CD8-positive, alpha-beta memory T cell (primary cell): ENCODE measurements at regions not wholly inside any gene's neighbourhood (a gene's known extent, or its start where the extent isn't known, plus 50 kb on each side); places are given as distances from the start of the nearest gene placed in this dataset.
A peak's percentile ranks its signal among the peaks of the same experiment; 100 is the strongest.

Experiments
- CTCF ChIA-PET: fragments of 350-600 bp; sonication (Branson Sonifier 250); formaldehyde crosslinking; loops from one replicate; lab custom pipeline; 2021; ENCODE audit warnings: antibody characterized with exemption; lab: Charles Lee
- POLR2A ChIA-PET: fragments of 350-600 bp; sonication (Branson Sonifier 250); formaldehyde crosslinking; loops from one replicate; lab custom pipeline; 2021; ENCODE audit warnings: antibody characterized with exemption; lab: Charles Lee
- DNase-seq, 5 donors: peaks; one replicate each; pipeline versions ENCODE4 v3.0.0 to v3.0.0-alpha.2; 2020 to 2022; ENCODE audit warnings: mixed read lengths in 1 of 5
- H3K27ac ChIP-seq: one replicate; pipeline ENCODE4 v1.7.0; 2013; ENCODE audit warnings: low read depth, mild to moderate bottlenecking, low read length, moderate library complexity
- H3K27me3 ChIP-seq: 2 replicates; pipeline ENCODE4 v1.7.0; 2013; ENCODE audit warnings: low read length, mild to moderate bottlenecking; ENCODE audit not compliant: insufficient read depth, poor library complexity, severe bottlenecking
- H3K36me3 ChIP-seq: 2 replicates; pipeline ENCODE4 v1.7.0; 2013; ENCODE audit warnings: mild to moderate bottlenecking, low read length, moderate library complexity; ENCODE audit not compliant: insufficient read depth
- H3K4me1 ChIP-seq: 2 replicates; pipeline ENCODE4 v1.7.0; 2013; ENCODE audit warnings: mild to moderate bottlenecking, low read length, moderate library complexity; ENCODE audit not compliant: insufficient read depth
- H3K4me3 ChIP-seq: 2 replicates; pipeline ENCODE4 v1.7.0; 2013; ENCODE audit warnings: mild to moderate bottlenecking, low read length
- H3K9me3 ChIP-seq: 2 replicates; pipeline ENCODE4 v1.7.0; 2013; ENCODE audit warnings: mild to moderate bottlenecking, low read length
- H3K27ac Mint-ChIP-seq, 8 donors: one replicate each; pipeline ENCODE4 v1.8.0; 2020 to 2021; ENCODE audit warnings: mixed read lengths in 8 of 8, mild to moderate bottlenecking in 6 of 8, inconsistent platforms in 3 of 8, moderate library complexity in 3 of 8
- H3K27me3 Mint-ChIP-seq, 2 donors: one replicate each; pipeline ENCODE4 v1.8.0; 2020 to 2021; ENCODE audit warnings: mixed read lengths in 2 of 2, mild to moderate bottlenecking in 1 of 2, moderate library complexity in 1 of 2
- H3K36me3 Mint-ChIP-seq, 3 donors: one replicate each; pipeline ENCODE4 v1.8.0; 2020 to 2021; ENCODE audit warnings: mixed read lengths in 3 of 3, inconsistent platforms in 1 of 3, mild to moderate bottlenecking in 1 of 3
- H3K4me1 Mint-ChIP-seq, 3 donors: one replicate each; pipeline ENCODE4 v1.8.0; 2020 to 2021; ENCODE audit warnings: mixed read lengths in 3 of 3, inconsistent platforms in 1 of 3, mild to moderate bottlenecking in 1 of 3
- H3K4me3 Mint-ChIP-seq, 7 donors: one replicate each; pipeline ENCODE4 v1.8.0; 2020 to 2021; ENCODE audit warnings: mixed read lengths in 7 of 7, mild to moderate bottlenecking in 6 of 7, moderate library complexity in 4 of 7, inconsistent platforms in 2 of 7
- H3K9me3 Mint-ChIP-seq, 5 donors: one replicate each; pipeline ENCODE4 v1.8.0; 2020 to 2022; ENCODE audit warnings: mixed read lengths in 5 of 5, mild to moderate bottlenecking in 3 of 5, moderate library complexity in 2 of 5, inconsistent platforms in 1 of 5

DNA sequence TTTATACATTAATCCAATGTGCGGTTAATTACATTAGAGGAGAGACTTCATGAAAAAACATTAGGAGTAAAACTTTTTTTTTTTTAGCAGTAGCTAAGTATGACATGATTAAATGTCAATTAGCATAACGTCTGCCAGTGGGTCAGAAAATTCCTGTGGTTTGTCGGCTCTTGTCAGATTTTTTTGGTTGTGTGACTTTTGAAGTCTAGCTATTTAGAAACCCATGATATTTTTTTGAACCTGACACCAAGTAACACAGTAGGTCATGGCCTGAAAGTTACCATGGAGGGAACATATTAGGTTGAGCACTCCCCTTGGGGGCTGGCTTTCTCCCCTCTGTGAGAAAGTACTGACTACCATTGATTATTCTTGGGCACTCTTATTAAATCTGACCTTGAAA is 84.8 kb upstream of the ALDH1A1 start:
- Mint-ChIP-seq H3K4me1 (no peaks in the 10 kb centered on the region), H3K36me3 (no peaks in the 10 kb centered on the region), H3K4me3 (no peak overlapping the region), H3K27me3 (peaks cover 1 to 56% of the 10 kb centered on the region in 2 donors), H3K27ac (no peak overlapping the region), H3K9me3 (no peaks in the 10 kb centered on the region)
- CTCF ChIA-PET, result interaction anchor here (0.7 to 1.7 kb wide), 2 partner anchors 15 to 16 kb away, joined by 3 to 4 read pairs; no protein-coding TSS in a partner anchor
- Histone ChIP-seq H3K36me3 (no peaks in the 10 kb centered on the region), H3K9me3 (no peaks in the 10 kb centered on the region), H3K4me3 (no peak overlapping the region), H3K27me3 (no peaks in the 10 kb centered on the region), H3K4me1 (no peaks in the 10 kb centered on the region), H3K27ac (no peak overlapping the region)
- DNase-seq, result no peak
- POLR2A ChIA-PET, result no interaction called here

DNA sequence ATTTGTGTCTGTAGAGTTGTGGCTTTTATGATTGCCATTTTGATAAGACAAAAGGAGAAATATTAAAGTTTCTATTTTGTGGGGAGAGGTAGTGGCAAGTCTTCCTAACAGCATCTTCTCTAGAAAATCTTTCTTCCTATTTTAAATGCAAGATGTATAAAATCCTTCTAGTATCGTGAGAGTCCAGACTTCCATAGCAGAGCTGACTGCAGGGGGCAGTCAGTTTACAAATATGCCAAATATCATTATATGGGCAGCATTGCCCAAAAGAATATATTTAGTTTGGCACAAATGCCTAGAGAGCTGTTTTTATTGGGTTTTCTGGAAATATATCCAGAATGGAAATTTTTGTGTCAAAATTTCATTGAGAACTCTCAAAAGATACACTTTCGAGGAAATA is 82.1 kb upstream of the ALDH1A1 start:
- Mint-ChIP-seq H3K4me1 (no peaks in the 10 kb centered on the region), H3K27ac (no peak overlapping the region), H3K9me3 (no peaks in the 10 kb centered on the region), H3K36me3 (no peaks in the 10 kb centered on the region), H3K27me3 (peaks cover 1 to 43% of the 10 kb centered on the region in 2 donors), H3K4me3 (no peak overlapping the region)
- H3K36me3 ChIP-seq, result no peaks in the 10 kb centered on the region
- no peaks in the 10 kb centered on the region for H3K4me1 ChIP-seq
- ChIA-PET POLR2A (no interaction called here), CTCF (no interaction called here)
- no peaks in the 10 kb centered on the region for H3K27me3 ChIP-seq
- DNase-seq, result no peak
- no peaks in the 10 kb centered on the region for H3K9me3 ChIP-seq
- no peak overlapping the region for H3K27ac ChIP-seq
- H3K4me3 ChIP-seq, result no peak overlapping the region

DNA sequence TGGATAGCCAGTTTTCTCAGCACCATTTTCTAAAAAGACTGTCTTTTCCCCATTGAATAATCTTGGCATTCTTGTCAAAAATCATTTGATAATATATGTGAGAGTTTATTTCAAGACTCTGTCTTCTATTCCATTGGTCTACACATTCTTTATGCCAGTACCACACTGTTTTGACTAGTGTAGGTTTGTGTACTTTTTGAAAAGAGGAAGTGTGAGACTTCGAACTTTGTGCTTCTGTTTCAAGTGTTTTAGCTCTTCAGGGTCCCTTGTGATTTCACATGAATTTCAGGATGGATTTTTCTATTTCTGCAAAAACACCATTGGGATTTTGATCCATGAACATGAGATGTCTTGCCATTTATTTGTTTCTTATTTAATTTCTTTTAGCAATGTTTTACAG is 78.5 kb upstream of the ALDH1A1 start:
- no peaks in the 10 kb centered on the region for H3K9me3 ChIP-seq
- ChIA-PET CTCF (no interaction called here), POLR2A (no interaction called here)
- Mint-ChIP-seq H3K4me1 (no peaks in the 10 kb centered on the region), H3K4me3 (no peak overlapping the region), H3K27ac (no peak overlapping the region), H3K36me3 (no peaks in the 10 kb centered on the region), H3K9me3 (no peaks in the 10 kb centered on the region), H3K27me3 (peaks cover 0 to 22% of the 10 kb centered on the region in 2 donors)
- no peak overlapping the region for H3K27ac ChIP-seq
- no peaks in the 10 kb centered on the region for H3K36me3 ChIP-seq
- no peak overlapping the region for H3K4me3 ChIP-seq
- no peaks in the 10 kb centered on the region for H3K4me1 ChIP-seq
- DNase-seq, result no peak
- H3K27me3 ChIP-seq, result no peaks in the 10 kb centered on the region

DNA sequence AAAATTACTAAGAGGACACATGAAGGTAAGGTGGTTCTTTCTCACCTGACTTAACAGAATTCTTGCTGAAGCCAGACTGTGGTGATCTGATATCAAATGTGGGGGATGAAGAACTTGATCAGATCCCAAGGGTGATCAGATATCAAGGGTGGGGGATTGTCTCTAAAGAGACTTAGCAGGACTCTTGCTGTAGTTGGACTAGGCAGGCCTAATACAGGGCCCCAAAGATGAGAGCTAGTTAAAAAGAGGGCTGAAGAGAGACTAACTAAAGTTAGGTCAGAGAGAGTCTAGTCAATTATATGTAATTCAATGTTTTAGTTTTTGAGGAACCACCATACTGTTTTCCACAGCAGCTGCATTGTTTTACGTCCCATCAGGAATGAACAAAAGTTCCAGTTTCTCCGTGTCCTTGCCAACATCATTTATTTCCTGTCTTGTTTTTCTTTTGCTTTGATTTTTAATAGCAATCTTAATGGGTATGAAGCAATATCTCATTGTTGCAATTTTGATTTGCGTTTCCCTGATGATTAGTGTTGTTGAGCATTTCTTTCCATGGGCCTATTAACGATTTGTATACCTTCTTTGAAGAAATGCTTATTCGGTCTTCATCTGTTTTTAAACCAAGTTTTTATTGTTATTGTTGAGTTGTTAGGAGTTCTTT is 77.6 kb upstream of the ALDH1A1 start:
- Histone ChIP-seq H3K27me3 (no peaks in the 10 kb centered on the region), H3K27ac (no peak overlapping the region), H3K4me1 (no peaks in the 10 kb centered on the region), H3K4me3 (no peak overlapping the region), H3K36me3 (no peaks in the 10 kb centered on the region), H3K9me3 (no peaks in the 10 kb centered on the region)
- ChIA-PET POLR2A (no interaction called here), CTCF (no interaction called here)
- Mint-ChIP-seq H3K36me3 (no peaks in the 10 kb centered on the region), H3K4me1 (no peaks in the 10 kb centered on the region), H3K27me3 (peaks cover 3 to 22% of the 10 kb centered on the region in 2 donors), H3K27ac (peak overlapping the region in 1 of 8 donors; percentile 86), H3K9me3 (no peaks in the 10 kb centered on the region), H3K4me3 (no peak overlapping the region)
- DNase-seq, result no peak

DNA sequence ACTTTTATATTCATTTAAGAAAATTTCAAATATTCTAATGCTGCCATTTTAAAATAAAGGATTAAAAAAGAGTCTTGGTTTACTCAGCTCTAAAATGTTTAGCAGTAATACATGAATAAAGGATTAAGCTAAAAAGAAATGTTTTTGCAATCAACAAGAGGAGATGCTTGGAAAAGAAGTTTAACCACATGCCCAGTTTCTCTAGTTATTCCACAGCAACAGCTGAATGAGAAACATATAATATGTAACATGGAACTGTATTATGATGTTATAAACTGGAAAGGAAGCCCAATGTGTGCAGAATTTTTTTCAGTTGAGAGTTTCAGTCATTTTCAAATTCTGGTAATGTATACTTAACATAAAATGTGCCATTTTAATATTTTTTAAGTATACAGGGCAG is 76.5 kb upstream of the ALDH1A1 start:
- no peak overlapping the region for H3K4me3 Mint-ChIP-seq
- no peaks in the 10 kb centered on the region for H3K36me3 ChIP-seq
- no peaks in the 10 kb centered on the region for H3K4me1 ChIP-seq
- no peak overlapping the region for H3K27ac Mint-ChIP-seq
- H3K27ac ChIP-seq, result no peak overlapping the region
- H3K27me3 ChIP-seq, result no peaks in the 10 kb centered on the region
- H3K9me3 ChIP-seq, result no peaks in the 10 kb centered on the region
- H3K27me3 Mint-ChIP-seq, result peaks cover 5 to 24% of the 10 kb centered on the region in 2 donors
- CTCF ChIA-PET, result interaction anchor here (0.9 kb wide), 1 partner anchor 11 kb away, joined by 4 read pairs; no protein-coding TSS in a partner anchor
- DNase-seq, result no peak
- no peaks in the 10 kb centered on the region for H3K4me1 Mint-ChIP-seq
- POLR2A ChIA-PET, result no interaction called here
- H3K36me3 Mint-ChIP-seq, result no peaks in the 10 kb centered on the region
- H3K9me3 Mint-ChIP-seq, result no peaks in the 10 kb centered on the region
- no peak overlapping the region for H3K4me3 ChIP-seq

DNA sequence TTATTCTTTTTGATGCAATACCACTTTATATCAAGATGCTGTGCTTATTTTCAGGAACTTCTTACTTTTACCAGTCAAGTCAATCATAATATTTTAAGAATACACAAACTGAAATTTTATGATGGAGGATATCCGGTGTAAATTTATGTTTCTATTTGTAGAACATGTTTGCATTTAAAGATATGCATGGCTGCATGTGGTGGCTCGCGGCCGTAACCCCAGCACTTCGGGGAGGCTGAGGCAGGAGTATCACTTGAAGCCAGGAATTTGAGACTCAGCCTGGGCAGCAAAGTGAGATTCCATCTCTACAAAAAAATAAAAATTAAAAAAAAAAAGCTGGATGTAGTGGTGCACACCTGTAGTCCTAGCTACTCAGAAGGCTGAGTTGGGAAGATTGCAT is 73.5 kb upstream of the ALDH1A1 start:
- Histone ChIP-seq H3K27ac (no peak overlapping the region), H3K27me3 (no peaks in the 10 kb centered on the region), H3K36me3 (no peaks in the 10 kb centered on the region), H3K4me1 (no peaks in the 10 kb centered on the region), H3K9me3 (no peaks in the 10 kb centered on the region), H3K4me3 (no peak overlapping the region)
- Mint-ChIP-seq H3K9me3 (no peaks in the 10 kb centered on the region), H3K27ac (no peak overlapping the region), H3K36me3 (no peaks in the 10 kb centered on the region), H3K4me3 (no peak overlapping the region), H3K27me3 (peaks cover 7 to 25% of the 10 kb centered on the region in 2 donors), H3K4me1 (peaks cover 9 to 11% (median 10%) of the 10 kb centered on the region in 3 donors)
- POLR2A ChIA-PET, result no interaction called here
- CTCF ChIA-PET, result no interaction called here
- DNase-seq, result no peak

DNA sequence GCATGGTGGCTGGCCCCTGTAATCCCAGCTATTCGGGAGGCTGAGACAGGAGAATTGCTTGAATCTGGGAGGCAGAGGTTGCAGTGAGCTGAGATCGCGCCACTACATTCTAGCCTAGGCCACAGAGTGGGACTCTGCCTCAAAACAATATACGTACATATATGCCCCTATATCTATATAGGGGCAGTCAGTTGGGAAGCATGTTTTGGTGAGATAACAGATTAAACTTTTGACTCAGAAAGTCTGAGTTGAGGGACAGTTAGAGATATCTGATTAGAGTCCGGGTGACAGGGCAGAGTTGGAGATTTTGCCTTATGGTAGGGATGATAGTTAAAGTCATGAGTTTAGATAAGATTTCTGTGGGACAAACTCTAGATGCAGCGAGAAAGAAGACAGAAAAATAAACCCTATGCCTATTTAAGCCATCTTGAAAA is 71.8 kb upstream of the ALDH1A1 start:
- H3K4me1 Mint-ChIP-seq, result peaks cover 9 to 11% (median 10%) of the 10 kb centered on the region in 3 donors
- no peak for DNase-seq
- H3K36me3 ChIP-seq, result no peaks in the 10 kb centered on the region
- CTCF ChIA-PET, result no interaction called here
- no peak overlapping the region for H3K4me3 ChIP-seq
- no peaks in the 10 kb centered on the region for H3K4me1 ChIP-seq
- no peak overlapping the region for H3K27ac Mint-ChIP-seq
- POLR2A ChIA-PET, result no interaction called here
- H3K9me3 Mint-ChIP-seq, result peaks cover 0 to 2% (median 0%) of the 10 kb centered on the region in 5 donors
- H3K36me3 Mint-ChIP-seq, result no peaks in the 10 kb centered on the region
- no peaks in the 10 kb centered on the region for H3K27me3 ChIP-seq
- H3K4me3 Mint-ChIP-seq, result no peak overlapping the region
- H3K9me3 ChIP-seq, result no peaks in the 10 kb centered on the region
- peaks cover 12 to 35% of the 10 kb centered on the region in 2 donors for H3K27me3 Mint-ChIP-seq
- H3K27ac ChIP-seq, result peak overlapping the region; percentile 32

DNA sequence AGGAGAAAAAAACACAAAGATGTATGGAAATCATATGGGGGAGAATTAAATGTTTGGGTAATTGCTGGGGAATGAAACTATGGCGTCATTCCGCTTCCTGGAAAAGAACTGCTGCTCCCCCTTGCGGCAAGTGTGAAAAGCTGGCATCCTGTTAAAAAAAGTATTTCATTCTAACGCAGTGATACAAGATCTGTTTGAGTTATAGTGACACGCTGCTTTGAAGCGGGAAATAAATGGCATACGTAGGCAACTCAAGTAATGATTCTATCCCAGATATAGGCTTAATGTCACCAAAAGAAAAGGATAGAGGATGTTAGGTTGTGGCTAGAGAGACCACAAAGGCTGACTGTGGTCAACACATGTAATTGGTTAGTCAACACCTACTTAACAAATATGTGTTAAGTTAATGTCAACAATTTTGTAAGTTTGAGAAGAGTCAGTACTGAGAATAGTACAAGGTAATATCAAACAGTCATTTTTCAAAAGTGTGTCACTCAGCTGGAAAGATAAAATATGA is 70.2 kb upstream of the ALDH1A1 start:
- Mint-ChIP-seq H3K4me3 (peak overlapping the region in 4 of 7 donors; percentile 2 to 15 (median 8)), H3K27me3 (peaks cover 17 to 41% of the 10 kb centered on the region in 2 donors), H3K27ac (peak overlapping the region in 1 of 8 donors; percentile 34), H3K36me3 (no peaks in the 10 kb centered on the region), H3K9me3 (peaks cover 0 to 2% (median 0%) of the 10 kb centered on the region in 5 donors), H3K4me1 (peaks cover 9 to 11% (median 10%) of the 10 kb centered on the region in 3 donors)
- CTCF ChIA-PET, result interaction anchor here (1.0 to 2.8 kb wide), 6 partner anchors 15 to 984 kb away, joined by 3 to 15 read pairs (median 5); no protein-coding TSS in a partner anchor
- peak; percentile 5 to 47 (median 19) for DNase-seq
- POLR2A ChIA-PET, result no interaction called here
- Histone ChIP-seq H3K4me3 (no peak overlapping the region), H3K27ac (no peak overlapping the region), H3K27me3 (no peaks in the 10 kb centered on the region), H3K36me3 (no peaks in the 10 kb centered on the region), H3K9me3 (no peaks in the 10 kb centered on the region), H3K4me1 (no peaks in the 10 kb centered on the region)
